ENCODE measurements at regions not wholly inside any gene's neighbourhood (a gene's known extent, or its start where the extent isn't known, plus 50 kb on each side); places are given as distances from the start of the nearest gene placed in this dataset.

DNA sequence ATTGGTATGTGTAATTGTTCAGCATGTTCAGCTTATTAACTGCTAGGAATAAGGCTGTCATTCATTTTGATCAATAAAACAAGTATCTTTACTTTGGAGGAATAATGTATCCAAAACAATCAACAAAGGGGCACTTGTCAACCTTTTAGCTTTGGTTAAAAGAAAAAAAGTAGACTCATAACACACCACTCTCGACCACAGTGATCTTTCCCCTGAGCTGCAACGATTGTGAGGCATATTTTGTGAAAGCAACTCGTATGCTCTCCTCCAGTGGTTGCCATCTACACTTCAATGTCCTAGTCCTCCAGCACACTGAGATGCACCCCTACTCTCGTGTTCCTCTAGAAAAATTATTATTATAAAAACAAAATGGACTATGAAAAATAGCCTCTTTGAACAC lies 60.1 kb upstream of the PDE7B start:
- no peaks in the 10 kb centered on the region for H3K36me3 ChIP-seq (ENCODE audit: control insufficient read depth in 3 of 3, insufficient read depth in 2 of 3, low read depth in 1 of 3, low read length in 3 of 3)
- no peak for FAIRE-seq
- no peaks in the 10 kb centered on the region for H3K9me3 ChIP-seq (ENCODE audit: control insufficient read depth in 2 of 2, insufficient read depth in 1 of 2, low read depth in 1 of 2, low read length in 1 of 2)
- H3K27me3 ChIP-seq (ENCODE audit: control insufficient read depth in 3 of 3, insufficient read depth in 3 of 3, low read length in 3 of 3) = no peaks in the 10 kb centered on the region
- WGBS, 3 donors = 63 to 72% (median 67%) methylated on average over 4 of the region's 4 CpGs
- H3K4me3 ChIP-seq (ENCODE audit: low read depth in 1 of 3, low read length in 3 of 3) = no peak overlapping the region
- DNase-seq = no peak
- H3K27ac ChIP-seq (ENCODE audit: low read depth in 1 of 3, low read length in 2 of 3) = no peak overlapping the region
- H3K4me1 ChIP-seq (ENCODE audit: control insufficient read depth in 3 of 3, insufficient read depth in 2 of 3, low read depth in 1 of 3, low read length in 2 of 3) = no peaks in the 10 kb centered on the region

GRCh38 chr6:135796643-135797305 lies 54.7 kb upstream of the PDE7B start:
- Histone ChIP-seq H3K9me3 (ENCODE audit: control insufficient read depth in 2 of 2, insufficient read depth in 1 of 2, low read depth in 1 of 2, low read length in 1 of 2) (no peaks in the 10 kb centered on the region), H3K4me1 (ENCODE audit: control insufficient read depth in 3 of 3, insufficient read depth in 2 of 3, low read depth in 1 of 3, low read length in 2 of 3) (no peaks in the 10 kb centered on the region), H3K27ac (ENCODE audit: low read depth in 1 of 3, low read length in 2 of 3) (no peak overlapping the region), H3K4me3 (ENCODE audit: low read depth in 1 of 3, low read length in 3 of 3) (no peak overlapping the region), H3K36me3 (ENCODE audit: control insufficient read depth in 3 of 3, insufficient read depth in 2 of 3, low read depth in 1 of 3, low read length in 3 of 3) (no peaks in the 10 kb centered on the region), H3K27me3 (ENCODE audit: control insufficient read depth in 3 of 3, insufficient read depth in 3 of 3, low read length in 3 of 3) (no peaks in the 10 kb centered on the region)
- FAIRE-seq (no peak), DNase-seq (no peak)
- 62 to 88% (median 85%) methylated on average over 7 of the region's 7 CpGs for WGBS, 3 donors

- Histone ChIP-seq H3K27ac (ENCODE audit: low read depth in 1 of 3, low read length in 2 of 3) (no peak overlapping the region), H3K4me3 (ENCODE audit: low read depth in 1 of 3, low read length in 3 of 3) (no peak overlapping the region), H3K36me3 (ENCODE audit: control insufficient read depth in 3 of 3, insufficient read depth in 2 of 3, low read depth in 1 of 3, low read length in 3 of 3) (no peaks in the 10 kb centered on the region), H3K27me3 (ENCODE audit: control insufficient read depth in 3 of 3, insufficient read depth in 3 of 3, low read length in 3 of 3) (no peaks in the 10 kb centered on the region), H3K9me3 (ENCODE audit: control insufficient read depth in 2 of 2, insufficient read depth in 1 of 2, low read depth in 1 of 2, low read length in 1 of 2) (no peaks in the 10 kb centered on the region), H3K4me1 (ENCODE audit: control insufficient read depth in 3 of 3, insufficient read depth in 2 of 3, low read depth in 1 of 3, low read length in 2 of 3) (no peaks in the 10 kb centered on the region)
- whole genome bisulfite sequencing, 3 donors = 64 to 69% (median 67%) methylated on average over 3 of the region's 3 CpGs
- FAIRE-seq = no peak
- DNase-seq = no peak
Measured at GRCh38 chr6:135797361-135797760, 54.1 kb upstream of the PDE7B start.

DNA sequence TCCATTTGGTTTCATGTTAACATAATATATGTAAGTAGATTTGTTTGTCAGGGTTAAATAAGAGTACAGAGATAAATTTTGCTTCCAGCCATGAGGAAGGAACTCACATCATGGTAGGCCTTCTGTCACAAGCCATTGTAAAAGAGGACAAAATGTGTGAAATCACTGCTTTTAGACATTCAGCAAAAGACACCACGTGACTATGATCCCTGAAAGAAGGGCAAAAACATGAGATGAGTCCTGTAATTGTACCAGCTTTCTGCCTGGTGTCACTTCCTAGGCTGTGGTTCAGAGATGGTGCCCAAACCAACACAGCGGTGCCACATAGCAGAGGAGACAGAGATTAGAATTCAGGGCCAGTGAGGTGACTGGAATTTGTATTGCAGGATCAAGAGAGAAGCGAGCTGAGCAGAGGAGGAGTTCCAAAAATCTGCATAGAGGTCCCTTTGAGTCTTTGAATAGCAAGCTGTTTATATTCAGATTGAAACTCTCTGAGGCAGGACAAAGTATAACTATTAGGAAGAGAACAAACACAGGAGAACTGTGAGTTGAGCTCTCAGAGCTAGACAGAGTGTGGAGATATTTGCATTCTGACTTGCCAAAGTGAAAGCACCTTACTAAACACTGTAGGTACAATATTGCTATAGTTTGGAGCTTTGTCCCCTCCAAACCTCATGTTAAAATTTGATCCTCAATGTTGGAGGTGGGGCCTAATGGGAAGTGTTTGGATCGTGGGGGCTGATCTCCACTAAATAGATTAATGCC lies 52.6 kb upstream of the PDE7B start:
- Histone ChIP-seq H3K9me3 (ENCODE audit: control insufficient read depth in 2 of 2, insufficient read depth in 1 of 2, low read depth in 1 of 2, low read length in 1 of 2) (no peaks in the 10 kb centered on the region), H3K4me1 (ENCODE audit: control insufficient read depth in 3 of 3, insufficient read depth in 2 of 3, low read depth in 1 of 3, low read length in 2 of 3) (no peaks in the 10 kb centered on the region), H3K4me3 (ENCODE audit: low read depth in 1 of 3, low read length in 3 of 3) (no peak overlapping the region), H3K36me3 (ENCODE audit: control insufficient read depth in 3 of 3, insufficient read depth in 2 of 3, low read depth in 1 of 3, low read length in 3 of 3) (no peaks in the 10 kb centered on the region), H3K27me3 (ENCODE audit: control insufficient read depth in 3 of 3, insufficient read depth in 3 of 3, low read length in 3 of 3) (no peaks in the 10 kb centered on the region), H3K27ac (ENCODE audit: low read depth in 1 of 3, low read length in 2 of 3) (no peak overlapping the region)
- DNase-seq = no peak
- 76 to 84% (median 77%) methylated on average over 4 of the region's 4 CpGs for WGBS, 3 donors
- FAIRE-seq = no peak
